ENCODE measurements at regions not wholly inside any gene's neighbourhood (a gene's known extent, or its start where the extent isn't known, plus 50 kb on each side); places are given as distances from the start of the nearest gene placed in this dataset.

DNA sequence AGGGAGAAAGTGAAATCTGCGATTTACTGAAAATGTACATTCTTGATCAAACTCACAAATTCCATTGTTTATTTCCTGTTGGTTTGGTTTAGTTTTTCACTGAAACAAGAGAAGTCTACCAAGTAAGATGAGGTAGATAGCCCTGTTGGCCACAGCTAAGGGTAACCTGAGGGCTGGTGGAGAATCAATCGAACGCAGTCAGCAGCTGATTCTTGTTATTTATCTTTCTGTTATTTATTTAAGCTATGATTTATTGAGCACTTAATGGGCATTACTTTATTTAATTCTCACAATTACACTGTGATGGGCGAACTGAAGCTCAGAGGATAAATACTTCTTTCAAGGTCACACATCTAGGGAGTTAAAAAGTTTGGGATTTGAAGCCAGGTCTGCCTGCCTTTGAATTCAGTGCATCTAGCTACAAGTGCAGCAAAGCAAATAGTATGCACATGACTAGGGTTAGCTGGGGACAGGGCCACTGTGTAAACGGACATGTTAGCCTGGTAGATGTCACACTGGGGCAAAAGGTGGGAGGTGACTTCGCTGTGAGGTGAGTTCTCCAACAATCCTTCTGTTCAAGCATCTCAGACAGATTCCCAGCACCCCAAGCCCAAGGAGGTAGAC, 106.5 kb upstream of the GADD45A start:
- no peak overlapping the region for H3K4me3 ChIP-seq (ENCODE audit: low read length)
- DNase-seq (ENCODE audit: low read depth, low spot score): no peak

DNA sequence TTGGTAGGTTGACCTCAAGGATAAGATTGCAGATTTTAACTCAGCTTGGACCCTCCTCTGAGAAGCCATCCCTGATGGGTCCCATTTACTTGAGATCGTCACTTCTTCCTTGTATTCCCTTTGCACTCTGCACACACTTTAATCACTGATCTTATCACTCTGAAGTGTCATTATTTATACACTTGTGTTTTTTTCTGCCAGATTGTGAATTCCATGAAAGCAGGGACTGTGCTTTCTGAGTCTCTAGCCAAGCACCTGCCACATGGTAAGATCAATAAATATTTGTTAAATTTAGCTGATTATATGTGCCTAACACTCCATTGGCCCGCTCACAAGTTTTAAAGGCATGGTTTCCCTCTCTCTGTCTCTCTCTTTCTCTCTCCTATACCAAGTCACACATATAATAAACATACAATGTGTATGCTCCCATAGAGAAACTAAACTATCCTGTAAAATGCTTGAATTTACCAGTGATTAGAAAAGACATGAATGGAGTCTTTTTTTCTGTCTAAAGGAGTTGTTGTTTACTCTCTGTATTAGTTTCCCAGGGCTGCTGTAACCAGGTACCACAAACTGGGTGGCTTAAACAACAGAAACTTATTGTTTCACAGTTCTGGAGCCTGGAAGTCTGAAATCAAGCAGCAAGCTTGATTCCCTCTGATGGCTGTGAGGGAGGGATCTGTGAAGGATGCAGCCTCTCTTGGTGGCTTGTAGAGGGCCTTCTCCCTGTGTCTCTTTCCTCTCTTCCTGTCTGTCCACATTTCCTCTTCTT, 105.2 kb upstream of the GADD45A start:
- H3K4me3 ChIP-seq (ENCODE audit: low read length): no peak overlapping the region
- DNase-seq (ENCODE audit: low read depth, low spot score): no peak

DNA sequence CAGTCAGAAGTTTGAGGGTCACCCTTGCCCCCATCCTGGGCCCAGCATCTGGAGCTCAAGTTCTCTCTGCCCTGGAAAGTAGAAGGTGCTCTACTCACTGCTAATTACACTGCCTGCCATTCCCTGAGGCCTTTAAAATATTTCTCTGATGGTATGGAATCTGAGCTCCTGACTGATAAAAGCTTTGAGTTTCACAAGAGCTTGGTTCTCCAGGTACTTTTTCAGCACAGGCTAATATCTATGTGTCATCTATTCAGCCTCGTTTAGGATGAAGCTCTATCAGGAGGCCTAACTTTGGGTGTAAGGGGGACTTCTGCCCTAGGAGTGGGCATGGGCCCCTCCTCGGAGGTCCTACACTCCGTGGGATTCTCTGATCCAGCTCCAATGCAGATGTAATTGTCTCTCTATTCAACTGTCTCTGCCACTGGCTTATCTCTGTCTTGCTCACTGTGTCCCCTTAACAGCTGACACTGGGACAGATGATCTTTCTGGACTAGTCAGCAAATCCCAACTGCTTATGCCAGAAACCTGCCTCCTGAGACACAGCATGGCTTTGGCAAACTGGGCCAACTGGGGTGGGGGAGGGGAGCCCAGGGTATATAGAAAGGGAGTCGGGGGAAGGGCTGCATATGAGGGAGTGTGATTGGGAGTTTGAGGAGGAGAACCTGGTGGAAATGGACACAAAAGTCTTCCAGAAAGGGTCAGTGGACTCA, 104.2 kb upstream of the GADD45A start:
- H3K4me3 ChIP-seq (ENCODE audit: low read length): no peak overlapping the region
- DNase-seq (ENCODE audit: low read depth, low spot score): no peak

DNA sequence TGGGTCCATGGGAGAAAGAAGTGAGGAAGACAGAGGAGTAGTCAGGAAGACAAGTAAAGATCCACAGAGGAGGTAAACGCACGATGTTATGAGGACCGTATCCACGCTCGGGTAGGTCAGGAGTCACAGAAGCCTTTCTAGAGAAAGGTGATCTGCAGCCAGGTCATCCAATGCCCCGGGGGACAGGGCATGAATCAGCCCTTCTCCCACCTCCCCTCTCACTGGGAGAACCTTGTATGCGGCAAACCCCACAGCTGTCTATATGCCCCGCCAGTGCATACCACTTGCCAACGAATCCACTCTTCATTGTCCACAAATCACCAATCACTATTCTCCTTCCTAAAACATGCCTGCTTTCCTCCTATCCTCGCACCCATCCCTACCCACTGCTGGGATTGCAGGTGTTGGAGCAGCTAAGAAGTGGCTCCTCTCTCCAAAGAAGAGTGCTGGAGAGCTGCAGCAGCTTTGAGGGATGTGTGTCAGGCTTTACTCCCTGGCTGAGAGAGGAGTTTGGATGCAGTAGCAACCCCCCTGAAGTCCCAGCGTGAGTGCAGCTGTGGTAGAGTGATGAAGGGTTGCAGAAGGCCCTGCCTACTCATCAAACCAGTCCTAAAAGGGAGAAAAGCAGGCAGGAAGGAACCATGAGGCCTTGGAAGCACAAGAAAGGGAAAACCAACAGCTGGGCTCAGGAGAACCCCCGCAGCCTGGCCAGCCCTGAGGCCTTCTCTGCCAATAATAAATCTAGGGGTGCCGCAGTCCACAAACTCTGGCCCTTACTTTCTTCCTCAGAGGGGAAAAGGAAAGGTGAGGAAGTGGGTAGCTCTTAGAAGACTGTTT, 102.2 kb upstream of the GADD45A start:
- DNase-seq (ENCODE audit: low read depth, low spot score): no peak
- no peak overlapping the region for H3K4me3 ChIP-seq (ENCODE audit: low read length)

DNA sequence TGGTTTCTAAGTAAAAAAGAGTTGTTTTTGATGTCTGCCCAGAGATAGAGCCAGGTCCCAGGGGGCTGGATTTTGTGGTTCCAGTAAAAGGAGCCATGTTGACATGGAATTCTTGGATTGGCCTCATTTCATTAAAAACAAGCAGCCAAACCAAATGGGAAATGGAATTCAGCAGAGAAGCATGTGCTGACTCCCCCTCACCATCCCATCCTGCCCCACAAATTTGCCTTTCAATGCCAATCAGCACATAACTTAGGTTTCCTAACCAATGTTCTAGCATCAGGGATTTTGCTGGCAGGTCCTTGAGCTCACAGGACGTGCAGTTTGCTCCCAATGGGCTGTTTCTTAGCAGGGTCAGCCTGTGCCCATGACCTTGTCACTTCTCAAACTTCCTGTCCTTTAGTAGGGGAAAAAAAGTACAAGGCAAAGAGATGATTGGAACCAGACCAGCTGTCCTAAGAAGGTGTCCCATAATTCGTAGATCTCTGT, 101.5 kb upstream of the GADD45A start:
- DNase-seq (ENCODE audit: low read depth, low spot score): no peak
- no peak overlapping the region for H3K4me3 ChIP-seq (ENCODE audit: low read length)

DNA sequence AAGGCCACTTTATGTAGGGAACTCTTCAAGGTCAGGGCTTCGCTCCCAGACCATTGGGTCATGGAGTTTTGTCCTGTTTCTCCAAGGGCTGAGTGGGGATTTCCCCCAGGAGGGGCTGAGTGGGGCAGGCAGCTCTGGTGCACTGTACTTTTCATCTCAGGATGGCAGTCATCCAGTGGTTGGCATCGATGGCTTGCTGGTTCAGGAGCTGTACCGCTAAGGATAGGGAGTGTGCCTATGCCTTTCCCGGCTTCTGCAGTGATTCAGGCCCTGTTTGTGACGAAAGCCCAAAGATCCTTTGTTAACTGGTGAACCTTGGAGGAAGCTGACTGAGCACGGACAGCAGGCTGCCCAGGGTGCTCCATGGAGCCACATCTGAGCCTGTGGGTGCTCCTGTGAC, 100.1 kb upstream of the GADD45A start:
- no peak for DNase-seq (ENCODE audit: low read depth, low spot score)
- no peak overlapping the region for H3K4me3 ChIP-seq (ENCODE audit: low read length)

DNA sequence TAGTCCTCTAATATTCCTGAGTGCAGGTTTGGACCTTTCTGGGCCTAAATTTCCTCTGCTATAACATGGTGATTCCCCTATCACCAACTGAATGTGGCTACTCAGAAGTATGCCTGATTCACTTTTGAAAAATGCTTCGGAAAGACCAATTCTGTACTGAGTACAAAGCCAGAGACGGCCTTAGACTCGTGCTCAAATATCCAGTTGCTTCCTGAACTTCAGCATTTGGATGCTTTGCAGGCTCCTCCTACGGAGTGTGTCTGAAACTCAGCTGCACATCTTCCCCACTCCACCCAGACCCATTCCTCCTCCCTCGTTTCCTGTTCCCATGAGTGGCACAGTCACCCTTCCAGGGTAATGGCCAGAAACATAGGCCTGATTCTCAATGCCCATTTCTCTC, 98.4 kb upstream of the GADD45A start:
- no peak overlapping the region for H3K4me3 ChIP-seq (ENCODE audit: low read length)
- no peak for DNase-seq (ENCODE audit: low read depth, low spot score)

DNA sequence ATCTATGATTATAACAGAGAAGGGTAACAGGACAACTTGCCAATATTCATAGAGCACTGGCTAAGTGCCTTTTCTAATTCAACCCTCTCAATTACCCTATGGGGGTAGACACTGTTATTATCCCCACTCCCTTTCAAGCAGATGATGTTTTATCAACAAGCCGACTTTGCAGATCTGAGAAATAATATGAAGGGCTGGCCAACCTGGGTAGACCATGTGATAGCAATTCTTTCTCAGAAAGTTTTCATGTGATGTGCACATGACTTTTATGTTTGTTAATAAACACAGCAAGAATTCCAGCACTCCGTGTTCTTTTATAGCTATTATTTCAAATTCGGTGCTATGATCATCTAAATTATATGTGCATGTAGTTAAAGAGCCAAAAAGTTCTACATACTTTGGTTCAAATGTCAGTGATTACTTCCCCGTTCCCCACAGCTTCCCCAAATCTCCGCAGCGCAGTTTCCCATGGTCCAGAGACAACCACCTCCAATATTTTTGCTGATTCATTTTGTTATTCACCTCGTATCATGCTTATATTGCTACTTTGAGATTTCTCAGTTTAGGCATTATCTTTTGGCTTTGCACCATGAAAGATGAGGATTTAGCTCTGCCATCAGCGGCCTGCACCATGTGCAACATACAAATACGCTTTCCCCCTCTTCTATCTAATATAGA, 96.7 kb upstream of the GADD45A start:
- H3K4me3 ChIP-seq (ENCODE audit: low read length): no peak overlapping the region
- DNase-seq (ENCODE audit: low read depth, low spot score): no peak

DNA sequence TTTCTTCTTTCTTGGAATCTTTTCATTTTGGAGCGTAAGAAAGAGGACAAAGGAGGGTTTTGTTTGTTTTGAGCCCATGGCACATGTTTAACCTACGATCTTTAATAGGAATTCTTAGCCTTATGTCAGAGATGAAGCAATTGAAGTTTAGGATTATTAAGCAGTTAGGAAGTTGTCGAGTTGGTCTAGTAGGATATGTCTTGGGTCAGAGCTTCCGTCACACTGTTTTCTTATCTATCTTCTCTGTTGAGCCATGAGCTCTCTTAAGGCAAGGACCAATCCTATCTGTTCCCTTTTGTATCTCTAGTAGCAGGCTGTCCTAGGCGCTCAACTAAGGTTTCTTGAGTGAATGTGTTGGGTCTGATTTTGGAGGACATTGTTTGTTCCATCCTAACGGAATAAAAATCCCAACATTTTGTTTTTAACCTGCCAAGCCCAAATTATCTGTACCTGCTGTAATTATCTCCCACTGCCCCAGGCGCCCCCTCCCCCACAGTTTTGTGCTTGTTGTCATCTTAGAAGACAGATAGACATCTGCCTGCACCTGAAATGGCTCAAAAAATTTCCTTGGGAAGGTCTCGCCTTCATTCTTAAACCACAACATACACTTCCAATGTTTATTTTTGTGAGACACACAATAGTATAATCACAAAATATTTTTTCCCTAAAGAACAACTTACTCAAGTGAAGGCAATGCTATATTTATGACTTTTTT, 95.3 kb upstream of the GADD45A start:
- DNase-seq (ENCODE audit: low read depth, low spot score): no peak
- no peak overlapping the region for H3K4me3 ChIP-seq (ENCODE audit: low read length)

DNA sequence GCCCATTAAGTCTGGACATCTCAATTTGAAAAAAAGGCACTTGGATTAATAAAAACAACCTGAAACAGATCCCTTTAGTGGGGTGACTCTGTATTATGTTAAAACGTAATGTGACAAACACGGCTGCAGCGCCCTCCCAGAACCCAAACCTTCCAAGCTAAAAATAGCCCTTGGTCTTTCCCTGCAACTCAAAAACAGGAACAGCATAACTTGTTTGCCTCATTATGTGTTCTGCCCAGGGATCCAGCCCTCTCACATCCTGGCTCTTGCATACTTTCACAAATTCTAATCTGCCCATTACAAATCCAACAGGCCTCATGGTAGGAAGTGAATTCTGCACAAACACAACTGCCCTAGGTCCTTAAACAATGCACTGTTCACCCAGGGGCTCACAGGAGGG, 94.7 kb upstream of the GADD45A start:
- H3K4me3 ChIP-seq (ENCODE audit: low read length): no peak overlapping the region
- no peak for DNase-seq (ENCODE audit: low read depth, low spot score)

DNA sequence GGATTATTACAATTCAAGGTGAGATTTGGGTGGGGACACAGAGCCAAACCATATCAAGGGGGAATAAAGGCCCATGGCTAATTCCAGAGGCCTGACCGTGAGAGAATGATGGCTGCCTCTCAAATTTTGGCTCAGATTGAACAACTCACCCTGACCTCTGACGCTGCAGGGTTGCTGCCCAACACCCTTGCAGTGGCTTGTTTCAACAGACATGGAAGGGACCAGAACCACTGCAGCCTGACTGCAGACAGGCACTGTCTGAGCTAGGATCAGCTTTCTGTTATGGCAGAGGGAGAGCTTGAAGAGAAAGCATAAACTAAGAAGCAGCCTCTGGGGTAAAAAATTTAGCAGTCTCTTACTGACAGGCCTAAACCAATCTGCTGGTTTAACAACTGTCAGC, 90.2 kb upstream of the GADD45A start:
- no peak for DNase-seq (ENCODE audit: low read depth, low spot score)
- H3K4me3 ChIP-seq (ENCODE audit: low read length): no peak overlapping the region

DNA sequence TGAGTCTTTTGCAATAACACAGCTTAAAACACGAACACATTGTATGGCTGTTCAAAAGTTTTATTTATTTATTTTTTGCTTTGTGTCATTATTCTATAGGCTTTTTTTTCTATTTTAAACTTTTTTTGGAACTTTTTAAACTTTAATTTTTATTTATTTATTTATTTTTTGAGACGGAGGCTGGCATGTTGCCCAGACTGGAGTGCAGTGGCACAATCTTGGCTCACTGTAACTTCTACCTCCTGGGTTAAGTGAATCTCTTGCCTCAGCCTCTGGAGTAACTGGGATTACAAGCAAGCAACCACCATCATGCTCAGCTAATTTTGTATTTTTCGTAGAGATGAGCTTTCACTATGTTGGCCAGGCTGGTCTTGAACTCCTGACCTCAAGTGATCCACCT, 88.3 kb upstream of the GADD45A start:
- H3K4me3 ChIP-seq (ENCODE audit: low read length): no peak overlapping the region
- DNase-seq (ENCODE audit: low read depth, low spot score): no peak

DNA sequence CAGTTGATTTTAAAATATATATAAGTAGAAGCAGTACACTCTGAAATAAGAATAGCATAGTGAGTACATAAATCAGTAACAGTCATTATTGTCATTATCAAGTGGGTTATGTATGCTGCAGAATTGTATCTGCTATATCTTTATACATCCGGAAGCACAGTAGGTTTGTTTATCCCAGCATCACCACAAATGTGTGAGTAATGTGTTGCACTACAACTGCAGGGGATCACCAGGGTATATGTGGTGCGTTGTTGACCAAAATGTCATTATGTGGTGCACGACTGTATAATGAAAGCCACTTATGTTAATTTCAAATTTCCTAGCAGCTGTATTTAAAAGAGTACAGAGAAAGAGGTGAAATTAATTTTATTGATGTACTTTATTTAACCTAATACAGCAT, 87.7 kb upstream of the GADD45A start:
- DNase-seq (ENCODE audit: low read depth, low spot score): no peak

DNA sequence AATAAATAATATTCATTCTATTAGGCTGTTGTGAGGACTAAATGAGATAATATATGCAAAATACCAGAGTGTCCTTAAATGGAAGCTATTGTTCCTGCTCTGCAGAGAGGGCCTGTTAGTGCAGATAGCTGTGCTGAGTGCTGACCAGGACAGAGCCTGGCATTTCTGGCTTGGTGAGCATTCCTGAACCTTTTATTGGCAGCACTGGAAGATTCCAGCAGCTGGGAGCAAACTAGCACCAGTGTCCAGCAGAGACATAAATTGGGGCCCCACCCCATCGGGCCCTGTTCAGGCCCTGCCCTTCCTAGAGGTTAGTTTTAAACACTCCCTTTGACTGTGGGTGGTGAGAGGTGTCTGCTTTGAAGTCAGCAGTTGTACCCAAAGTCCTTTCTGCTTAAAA, 85.9 kb upstream of the GADD45A start:
- DNase-seq (ENCODE audit: low read depth, low spot score): no peak
- H3K4me3 ChIP-seq (ENCODE audit: low read length): no peak overlapping the region

More for the DNA sequence above, 87.7 kb upstream of the GADD45A start:
- H3K4me3 ChIP-seq (ENCODE audit: low read length): no peak overlapping the region

DNA sequence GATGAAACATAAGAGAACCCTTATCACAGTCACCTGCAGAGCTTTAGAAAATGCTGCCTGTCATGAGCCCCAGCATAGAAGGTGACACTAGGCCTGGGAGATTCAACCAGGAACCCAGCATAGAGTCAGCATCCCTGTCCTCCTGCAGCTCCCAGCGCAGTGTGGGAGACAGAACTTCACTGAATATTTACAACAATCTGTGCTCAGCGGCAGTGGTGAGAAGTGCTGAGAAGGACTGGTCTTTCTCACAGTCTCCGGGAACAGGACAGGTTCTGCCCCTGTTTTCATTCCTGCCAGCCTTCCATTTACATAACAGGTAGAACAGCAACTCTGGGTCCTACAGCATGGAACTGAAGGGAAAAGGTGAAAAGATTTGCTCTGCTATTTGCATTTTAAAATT, 83.5 kb upstream of the GADD45A start:
- H3K4me3 ChIP-seq (ENCODE audit: low read length): no peak overlapping the region
- no peak for DNase-seq (ENCODE audit: low read depth, low spot score)

DNA sequence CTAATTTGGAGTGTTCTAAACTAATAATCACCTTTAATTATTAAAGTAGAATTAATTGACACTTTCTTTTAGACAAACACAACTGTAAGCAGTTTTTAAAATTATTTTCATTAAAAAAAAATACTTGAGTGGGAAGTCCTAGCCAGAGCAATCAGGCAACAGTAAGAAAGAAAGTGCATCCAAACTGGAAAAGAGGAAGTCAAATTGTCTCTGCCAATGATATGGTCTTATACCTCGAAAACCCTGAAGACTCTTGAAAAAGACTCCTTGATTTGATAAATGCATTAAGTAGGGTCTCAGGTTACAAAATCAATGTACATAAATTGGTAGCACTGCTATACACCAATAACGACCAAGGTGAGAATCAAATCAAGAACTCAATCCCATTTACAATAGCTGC, 83.0 kb upstream of the GADD45A start:
- no peak overlapping the region for H3K4me3 ChIP-seq (ENCODE audit: low read length)
- DNase-seq (ENCODE audit: low read depth, low spot score): no peak

DNA sequence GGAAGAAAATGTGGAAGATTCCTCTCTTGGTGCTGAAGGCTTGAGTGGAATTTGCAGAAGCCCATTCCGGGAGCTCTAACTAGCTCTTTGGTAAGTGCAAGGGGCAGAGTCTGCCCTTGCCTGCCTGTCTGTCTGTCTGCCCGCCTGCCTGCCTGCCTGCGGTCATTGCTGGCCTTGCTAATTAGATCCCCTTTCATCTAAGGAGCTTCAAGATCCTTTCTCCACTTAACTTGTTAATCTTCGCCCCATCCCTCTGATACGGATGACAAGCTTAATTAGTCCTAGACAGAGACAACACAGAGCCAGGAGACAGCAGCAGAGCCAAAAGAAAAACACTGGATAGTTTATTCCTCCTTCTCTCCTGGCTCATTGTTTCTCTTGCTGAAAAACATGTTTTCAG, 80.2 kb upstream of the GADD45A start:
- H3K4me3 ChIP-seq (ENCODE audit: low read length): no peak overlapping the region
- no peak for DNase-seq (ENCODE audit: low read depth, low spot score)

DNA sequence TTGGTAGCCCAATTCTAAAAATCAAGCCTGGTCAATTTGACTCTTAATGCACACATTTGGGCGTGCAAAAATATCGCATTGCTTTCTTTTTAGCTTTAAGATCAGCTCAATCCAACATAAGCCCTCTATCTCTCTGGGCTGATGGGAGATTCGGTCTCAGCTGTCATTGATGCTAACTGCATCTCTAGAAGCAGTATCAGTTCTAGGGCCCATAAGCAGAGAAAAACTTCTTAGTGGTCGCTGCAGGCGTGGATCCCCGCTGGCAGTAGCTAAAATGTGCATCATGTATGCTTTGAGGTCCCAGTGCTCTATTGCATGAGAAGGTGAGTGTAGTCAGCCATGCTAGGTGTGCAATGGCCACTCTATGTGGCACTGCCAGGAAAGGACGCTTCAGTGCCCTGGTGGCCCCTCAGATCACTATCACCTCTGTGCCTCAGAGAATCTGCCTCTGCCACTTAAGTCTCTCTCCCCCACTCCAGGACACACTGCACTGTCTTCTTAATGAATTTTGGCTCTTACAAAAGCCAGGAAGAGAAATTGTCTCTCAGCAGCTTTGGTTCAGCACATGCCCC, 79.7 kb upstream of the GADD45A start:
- no peak overlapping the region for H3K4me3 ChIP-seq (ENCODE audit: low read length)
- no peak for DNase-seq (ENCODE audit: low read depth, low spot score)
